ENCODE measurements at regions not wholly inside any gene's neighbourhood (a gene's known extent, or its start where the extent isn't known, plus 50 kb on each side); places are given as distances from the start of the nearest gene placed in this dataset.

DNA sequence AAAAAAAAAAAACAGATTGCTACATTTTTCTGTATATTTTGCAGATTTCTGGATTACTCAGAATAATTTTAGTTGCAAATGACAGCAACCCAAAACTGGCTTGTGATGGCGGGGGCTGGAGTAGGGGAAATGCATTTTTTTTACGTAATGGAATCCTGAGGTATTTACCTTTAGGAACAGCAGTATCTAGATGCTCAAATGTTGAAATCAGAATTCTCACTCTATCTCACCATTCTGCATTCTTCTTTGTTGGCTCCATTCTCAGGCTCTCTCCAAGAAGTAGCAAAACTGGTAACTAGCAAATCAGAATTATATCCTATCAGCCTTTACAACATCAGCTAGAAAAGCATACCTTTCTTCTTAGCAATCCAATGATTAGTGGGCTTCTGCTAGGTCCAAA lies 554.3 kb downstream of the PRELID2 start:
- TF ChIP-seq EZH2 (IDR thresholded peaks at IDR 0.05; ENCODE audit: low read depth, unreplicated experiment) (no peak), STAT1 (IDR thresholded peaks at IDR 0.05; ENCODE audit: unreplicated experiment) (no peak), CREB1 (CRISPR knock-in tag; IDR thresholded peaks at IDR 0.05; ENCODE audit: low read depth) (no peak)
- TF ChIP-seq, protein P1, sequence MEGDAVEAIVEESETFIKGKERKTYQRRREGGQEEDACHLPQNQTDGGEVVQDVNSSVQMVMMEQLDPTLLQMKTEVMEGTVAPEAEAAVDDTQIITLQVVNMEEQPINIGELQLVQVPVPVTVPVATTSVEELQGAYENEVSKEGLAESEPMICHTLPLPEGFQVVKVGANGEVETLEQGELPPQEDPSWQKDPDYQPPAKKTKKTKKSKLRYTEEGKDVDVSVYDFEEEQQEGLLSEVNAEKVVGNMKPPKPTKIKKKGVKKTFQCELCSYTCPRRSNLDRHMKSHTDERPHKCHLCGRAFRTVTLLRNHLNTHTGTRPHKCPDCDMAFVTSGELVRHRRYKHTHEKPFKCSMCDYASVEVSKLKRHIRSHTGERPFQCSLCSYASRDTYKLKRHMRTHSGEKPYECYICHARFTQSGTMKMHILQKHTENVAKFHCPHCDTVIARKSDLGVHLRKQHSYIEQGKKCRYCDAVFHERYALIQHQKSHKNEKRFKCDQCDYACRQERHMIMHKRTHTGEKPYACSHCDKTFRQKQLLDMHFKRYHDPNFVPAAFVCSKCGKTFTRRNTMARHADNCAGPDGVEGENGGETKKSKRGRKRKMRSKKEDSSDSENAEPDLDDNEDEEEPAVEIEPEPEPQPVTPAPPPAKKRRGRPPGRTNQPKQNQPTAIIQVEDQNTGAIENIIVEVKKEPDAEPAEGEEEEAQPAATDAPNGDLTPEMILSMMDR (conservative IDR thresholded peaks at IDR 0.05; ENCODE audit: low read depth in 2 of 2) = no peak
- TF ChIP-seq, protein P2, sequence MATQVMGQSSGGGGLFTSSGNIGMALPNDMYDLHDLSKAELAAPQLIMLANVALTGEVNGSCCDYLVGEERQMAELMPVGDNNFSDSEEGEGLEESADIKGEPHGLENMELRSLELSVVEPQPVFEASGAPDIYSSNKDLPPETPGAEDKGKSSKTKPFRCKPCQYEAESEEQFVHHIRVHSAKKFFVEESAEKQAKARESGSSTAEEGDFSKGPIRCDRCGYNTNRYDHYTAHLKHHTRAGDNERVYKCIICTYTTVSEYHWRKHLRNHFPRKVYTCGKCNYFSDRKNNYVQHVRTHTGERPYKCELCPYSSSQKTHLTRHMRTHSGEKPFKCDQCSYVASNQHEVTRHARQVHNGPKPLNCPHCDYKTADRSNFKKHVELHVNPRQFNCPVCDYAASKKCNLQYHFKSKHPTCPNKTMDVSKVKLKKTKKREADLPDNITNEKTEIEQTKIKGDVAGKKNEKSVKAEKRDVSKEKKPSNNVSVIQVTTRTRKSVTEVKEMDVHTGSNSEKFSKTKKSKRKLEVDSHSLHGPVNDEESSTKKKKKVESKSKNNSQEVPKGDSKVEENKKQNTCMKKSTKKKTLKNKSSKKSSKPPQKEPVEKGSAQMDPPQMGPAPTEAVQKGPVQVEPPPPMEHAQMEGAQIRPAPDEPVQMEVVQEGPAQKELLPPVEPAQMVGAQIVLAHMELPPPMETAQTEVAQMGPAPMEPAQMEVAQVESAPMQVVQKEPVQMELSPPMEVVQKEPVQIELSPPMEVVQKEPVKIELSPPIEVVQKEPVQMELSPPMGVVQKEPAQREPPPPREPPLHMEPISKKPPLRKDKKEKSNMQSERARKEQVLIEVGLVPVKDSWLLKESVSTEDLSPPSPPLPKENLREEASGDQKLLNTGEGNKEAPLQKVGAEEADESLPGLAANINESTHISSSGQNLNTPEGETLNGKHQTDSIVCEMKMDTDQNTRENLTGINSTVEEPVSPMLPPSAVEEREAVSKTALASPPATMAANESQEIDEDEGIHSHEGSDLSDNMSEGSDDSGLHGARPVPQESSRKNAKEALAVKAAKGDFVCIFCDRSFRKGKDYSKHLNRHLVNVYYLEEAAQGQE (IDR thresholded peaks at IDR 0.05; ENCODE audit: unreplicated experiment) = no peak

Measured in GM23338 (cell line).